Cardiac septum (tissue), 1 donor: ENCODE measurements at regions not wholly inside any gene's neighbourhood (a gene's known extent, or its start where the extent isn't known, plus 50 kb on each side); places are given as distances from the start of the nearest gene placed in this dataset.
"Not testable (repeated sequence)": the region's sequence is repeated elsewhere in the genome, so short reads cannot be mapped to it uniquely, and the experiment has no call there.

Experiments
- DNase-seq: peaks from one replicate; pipeline ENCODE4 v3.0.0-alpha.2; 2020; ENCODE audit warnings: low spot score
- intact Hi-C: fragments of 100-400 bp; cut with DNase I; formaldehyde crosslinking; loops from one replicate; pipeline ENCODE4 v1.14.0; 2022
- donor health status: DM: no; HTN: no; CAD: no.

- intact Hi-C loops, DNase-seq: not testable (repeated sequence)
These were observed 204.2 kb downstream of the CPEB2 start for GRCh38 chr4:15206526-15206925.

- DNase-seq = no peak
- intact Hi-C loops = no loop called here
These were observed 211.2 kb downstream of the CPEB2 start for GRCh38 chr4:15213302-15213970.

GRCh38 chr4:15215109-15215508, 212.7 kb upstream of the C1QTNF7 start:
- intact Hi-C loops = no loop called here
- no peak for DNase-seq

GRCh38 chr4:15226203-15226602, 201.6 kb upstream of the C1QTNF7 start:
- no peak for DNase-seq
- intact Hi-C loops = no loop called here

- intact Hi-C loops = loop anchor here (2.0 to 10.0 kb wide), 3 partner anchors 181 to 423 kb away; partner anchors contain the start of gene FBXL5
- peak; percentile 82 for DNase-seq
These were observed 196.4 kb upstream of the C1QTNF7 start for GRCh38 chr4:15231265-15232091.

- intact Hi-C loops = loop anchor here (5.0 to 10.0 kb wide), 2 partner anchors 180 to 422 kb away; partner anchors contain the start of gene FBXL5
- no peak for DNase-seq
These were observed 195.2 kb upstream of the C1QTNF7 start for GRCh38 chr4:15232366-15233263.

- intact Hi-C loops = loop anchor here (5.0 to 10.0 kb wide), 2 partner anchors 179 to 422 kb away; partner anchors contain the start of gene FBXL5
- DNase-seq = no peak
These were observed 194.6 kb upstream of the C1QTNF7 start for GRCh38 chr4:15233264-15233597.

GRCh38 chr4:15233626-15234025, 194.2 kb upstream of the C1QTNF7 start:
- DNase-seq = no peak
- intact Hi-C loops = loop anchor here (1.0 to 10.0 kb wide), 3 partner anchors 17 to 421 kb away; partner anchors contain the start of gene FBXL5

GRCh38 chr4:15234116-15234855, 193.5 kb upstream of the C1QTNF7 start:
- intact Hi-C loops = loop anchor here (1.0 to 10.0 kb wide), 3 partner anchors 16 to 421 kb away; partner anchors contain the start of gene FBXL5
- DNase-seq = no peak

- no peak for DNase-seq
- intact Hi-C loops = loop anchor here (1.0 to 10.0 kb wide), 4 partner anchors 16 to 420 kb away; partner anchors contain the start of gene FBXL5
These were observed 193.0 kb upstream of the C1QTNF7 start for GRCh38 chr4:15234856-15235126.

GRCh38 chr4:15235135-15235534, 192.7 kb upstream of the C1QTNF7 start:
- no peak for DNase-seq
- intact Hi-C loops = loop anchor here (5.0 to 10.0 kb wide), 2 partner anchors 162 to 420 kb away; partner anchors contain the start of gene FBXL5

- intact Hi-C loops = loop anchor here (2.0 to 10.0 kb wide), 3 partner anchors 160 to 417 kb away; partner anchors contain the start of gene FBXL5
- no peak for DNase-seq
These were observed 190.1 kb upstream of the C1QTNF7 start for GRCh38 chr4:15237648-15238230.

- DNase-seq = no peak
- intact Hi-C loops = loop anchor here (2.0 to 10.0 kb wide), 3 partner anchors 159 to 416 kb away; partner anchors contain the start of gene FBXL5
These were observed 189.1 kb upstream of the C1QTNF7 start for GRCh38 chr4:15238720-15239119.

GRCh38 chr4:15239866-15240265, 188.0 kb upstream of the C1QTNF7 start:
- intact Hi-C loops = loop anchor here (2.0 to 10.0 kb wide), 3 partner anchors 157 to 415 kb away; partner anchors contain the start of gene FBXL5

GRCh38 chr4:15240764-15241163, 187.1 kb upstream of the C1QTNF7 start:
- intact Hi-C loops = no loop called here
- no peak for DNase-seq

More at GRCh38 chr4:15239866-15240265, 188.0 kb upstream of the C1QTNF7 start:
- DNase-seq = no peak

GRCh38 chr4:15242021-15242420, 185.8 kb upstream of the C1QTNF7 start:
- intact Hi-C loops = no loop called here
- DNase-seq = no peak

- intact Hi-C loops = no loop called here
These were observed 183.5 kb upstream of the C1QTNF7 start for GRCh38 chr4:15244354-15244753.

GRCh38 chr4:15245006-15245530, 182.8 kb upstream of the C1QTNF7 start:
- intact Hi-C loops = no loop called here
- DNase-seq = no peak

More at GRCh38 chr4:15244354-15244753, 183.5 kb upstream of the C1QTNF7 start:
- DNase-seq = no peak
